Loucy (cell line): ENCODE measurements at regions not wholly inside any gene's neighbourhood (a gene's known extent, or its start where the extent isn't known, plus 50 kb on each side); places are given as distances from the start of the nearest gene placed in this dataset.

Experiments used
- EZH2phosphoT487 ChIP-seq: fragments of 200-600 bp; IDR thresholded peaks from 2 replicates; pipeline ENCODE4 v1.6.1; 2018; ENCODE audit warnings: antibody characterized with exemption, mild to moderate bottlenecking, moderate library complexity, borderline replicate concordance
- TF ChIP-seq, protein P1 (sequence below): fragments of 200-600 bp; sonication (generic); conservative IDR thresholded peaks from 2 replicates; pipeline ENCODE4 v1.5.1; 2014; ENCODE audit warnings: mild to moderate bottlenecking, antibody characterized with exemption, low read length

DNA sequence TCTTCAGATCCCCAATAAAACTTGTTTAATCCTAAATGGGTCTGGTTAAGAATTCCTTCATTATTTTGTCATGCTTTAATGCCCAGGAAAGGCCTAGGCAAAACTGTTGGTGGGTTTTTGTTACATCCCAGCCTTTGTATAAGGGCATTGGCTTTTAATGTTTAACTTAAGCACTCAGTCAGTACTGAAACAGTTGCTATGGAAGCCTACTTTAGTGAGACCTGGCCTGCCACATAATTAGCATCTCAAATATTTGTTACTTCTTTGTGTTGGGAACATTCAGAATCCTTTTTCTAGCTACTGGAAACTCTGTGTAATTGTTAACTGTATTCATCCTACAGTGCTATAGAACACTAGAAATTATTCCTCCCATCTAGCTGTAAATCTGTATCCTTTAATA is 369.6 kb upstream of the ATP10A start:
- TF ChIP-seq, protein P1, sequence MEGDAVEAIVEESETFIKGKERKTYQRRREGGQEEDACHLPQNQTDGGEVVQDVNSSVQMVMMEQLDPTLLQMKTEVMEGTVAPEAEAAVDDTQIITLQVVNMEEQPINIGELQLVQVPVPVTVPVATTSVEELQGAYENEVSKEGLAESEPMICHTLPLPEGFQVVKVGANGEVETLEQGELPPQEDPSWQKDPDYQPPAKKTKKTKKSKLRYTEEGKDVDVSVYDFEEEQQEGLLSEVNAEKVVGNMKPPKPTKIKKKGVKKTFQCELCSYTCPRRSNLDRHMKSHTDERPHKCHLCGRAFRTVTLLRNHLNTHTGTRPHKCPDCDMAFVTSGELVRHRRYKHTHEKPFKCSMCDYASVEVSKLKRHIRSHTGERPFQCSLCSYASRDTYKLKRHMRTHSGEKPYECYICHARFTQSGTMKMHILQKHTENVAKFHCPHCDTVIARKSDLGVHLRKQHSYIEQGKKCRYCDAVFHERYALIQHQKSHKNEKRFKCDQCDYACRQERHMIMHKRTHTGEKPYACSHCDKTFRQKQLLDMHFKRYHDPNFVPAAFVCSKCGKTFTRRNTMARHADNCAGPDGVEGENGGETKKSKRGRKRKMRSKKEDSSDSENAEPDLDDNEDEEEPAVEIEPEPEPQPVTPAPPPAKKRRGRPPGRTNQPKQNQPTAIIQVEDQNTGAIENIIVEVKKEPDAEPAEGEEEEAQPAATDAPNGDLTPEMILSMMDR: no peak
- TF ChIP-seq EZH2phosphoT487: no peak
